Neural progenitor cell (in vitro differentiated cells): ENCODE measurements at regions not wholly inside any gene's neighbourhood (a gene's known extent, or its start where the extent isn't known, plus 50 kb on each side); places are given as distances from the start of the nearest gene placed in this dataset.

Experiments used
- DNase-seq: peaks from one replicate; pipeline ENCODE4 v3.0.0-alpha.2; 2016; ENCODE audit warnings: low spot score
- H2AFZ ChIP-seq: fragments of 200-600 bp; sonication (generic); replicated peaks from 2 replicates; pipeline ENCODE4 v1.6.1; 2016; ENCODE audit warnings: antibody characterized with exemption
- H3F3A ChIP-seq: fragments of 200-600 bp; sonication (generic); 2 replicates; pipeline ENCODE4 v1.6.1; 2016; ENCODE audit warnings: antibody characterized with exemption, low read depth
- H3K27ac ChIP-seq: fragments of 200-600 bp; sonication (generic); 2 replicates; pipeline ENCODE4 v1.5.1; 2016; ENCODE audit warnings: mild to moderate bottlenecking
- H3K27me3 ChIP-seq: fragments of 200-600 bp; sonication (generic); 2 replicates; pipeline ENCODE4 v1.6.1; 2016; ENCODE audit warnings: mild to moderate bottlenecking, moderate library complexity
- H3K36me3 ChIP-seq: fragments of 200-600 bp; sonication (generic); 2 replicates; pipeline ENCODE4 v1.5.1; 2016
- H3K4me1 ChIP-seq: fragments of 200-600 bp; sonication (generic); 2 replicates; pipeline ENCODE4 v1.6.1; 2016; ENCODE audit warnings: mixed run types
- H3K4me2 ChIP-seq: fragments of 200-600 bp; sonication (generic); 2 replicates; pipeline ENCODE4 v1.6.1; 2016
- H3K4me3 ChIP-seq: fragments of 200-600 bp; sonication (generic); 2 replicates; pipeline ENCODE4 v1.5.1; 2016
- H3K79me2 ChIP-seq: fragments of 200-600 bp; sonication (generic); 2 replicates; pipeline ENCODE4 v1.6.1; 2016; ENCODE audit warnings: low read depth
- H3K9ac ChIP-seq: fragments of 200-600 bp; sonication (generic); 2 replicates; pipeline ENCODE4 v1.6.1; 2016
- H3K9me3 ChIP-seq: fragments of 200-600 bp; sonication (generic); 2 replicates; pipeline ENCODE4 v1.5.1; 2016; ENCODE audit warnings: low read depth
- H4K20me1 ChIP-seq: fragments of 200-600 bp; sonication (generic); 2 replicates; pipeline ENCODE4 v1.6.1; 2016; ENCODE audit warnings: low read depth
- H3K27ac Mint-ChIP-seq: 3 replicates; pipeline ENCODE4 v1.8.0; 2021; ENCODE audit warnings: mixed read lengths
- H3K27me3 Mint-ChIP-seq: 2 replicates; pipeline ENCODE4 v1.8.0; 2022; ENCODE audit warnings: low read depth, mild to moderate bottlenecking, inconsistent platforms, moderate library complexity, mixed read lengths; ENCODE audit not compliant: insufficient read depth
- H3K36me3 Mint-ChIP-seq: 3 replicates; pipeline ENCODE4 v1.8.0; 2021; ENCODE audit warnings: mixed read lengths
- H3K4me1 Mint-ChIP-seq: 3 replicates; pipeline ENCODE4 v1.8.0; 2021; ENCODE audit warnings: mixed read lengths
- H3K4me3 Mint-ChIP-seq: 3 replicates; pipeline ENCODE4 v1.8.0; 2021; ENCODE audit warnings: mild to moderate bottlenecking, moderate library complexity, mixed read lengths
- H3K9me3 Mint-ChIP-seq: 3 replicates; pipeline ENCODE4 v1.8.0; 2020; ENCODE audit warnings: mixed read lengths
- EZH2 ChIP-seq: fragments of 200-600 bp; sonication (generic); IDR thresholded peaks from 2 replicates; pipeline ENCODE4 v1.6.1; 2017; ENCODE audit warnings: antibody characterized with exemption, mild to moderate bottlenecking, moderate library complexity
- EZH2phosphoT487 ChIP-seq: fragments of 200-600 bp; sonication (generic); IDR thresholded peaks from 2 replicates; pipeline ENCODE4 v1.6.1; 2017; ENCODE audit warnings: antibody characterized with exemption
- TF ChIP-seq, protein P1 (sequence below): fragments of 200-600 bp; sonication (generic); IDR thresholded peaks from 2 replicates; pipeline ENCODE4 v1.5.1; 2017; ENCODE audit warnings: antibody characterized with exemption, mild to moderate bottlenecking

DNA sequence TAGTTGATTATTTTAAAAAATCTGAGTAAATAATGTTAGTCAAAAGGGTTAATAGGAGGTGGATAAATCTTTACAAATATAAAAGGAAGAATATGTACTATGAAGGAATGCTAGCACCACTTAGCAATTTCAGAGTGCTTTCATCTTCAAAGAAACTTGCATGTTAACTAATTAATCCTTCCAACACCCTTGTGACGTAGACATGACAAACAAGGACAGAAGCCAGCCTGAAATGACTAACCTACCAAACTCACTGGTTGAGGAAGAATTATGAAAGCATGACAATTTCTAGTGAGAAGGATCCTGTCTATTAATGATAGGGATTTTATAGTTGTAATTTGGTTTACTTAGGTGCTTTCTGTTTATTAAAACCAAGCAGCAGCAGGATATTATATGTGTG, 468.0 kb upstream of the FZD8 start:
- H3K36me3 Mint-ChIP-seq = no peaks in the 10 kb centered on the region
- H3K27ac Mint-ChIP-seq = no peak overlapping the region
- Histone ChIP-seq H3K27ac (no peak overlapping the region), H3K4me1 (no peaks in the 10 kb centered on the region), H3K9ac (no peak overlapping the region), H3K27me3 (no peaks in the 10 kb centered on the region), H3K9me3 (no peaks in the 10 kb centered on the region), H2AFZ (no peak overlapping the region), H3K4me2 (no peak overlapping the region), H3K4me3 (no peak overlapping the region), H3K79me2 (no peaks in the 10 kb centered on the region), H3K36me3 (no peaks in the 10 kb centered on the region), H4K20me1 (no peaks in the 10 kb centered on the region), H3F3A (no peaks in the 10 kb centered on the region)
- no peaks in the 10 kb centered on the region for H3K9me3 Mint-ChIP-seq
- no peak overlapping the region for H3K4me3 Mint-ChIP-seq
- DNase-seq = no peak
- TF ChIP-seq EZH2phosphoT487 (no peak), EZH2 (no peak)
- TF ChIP-seq, protein P1, sequence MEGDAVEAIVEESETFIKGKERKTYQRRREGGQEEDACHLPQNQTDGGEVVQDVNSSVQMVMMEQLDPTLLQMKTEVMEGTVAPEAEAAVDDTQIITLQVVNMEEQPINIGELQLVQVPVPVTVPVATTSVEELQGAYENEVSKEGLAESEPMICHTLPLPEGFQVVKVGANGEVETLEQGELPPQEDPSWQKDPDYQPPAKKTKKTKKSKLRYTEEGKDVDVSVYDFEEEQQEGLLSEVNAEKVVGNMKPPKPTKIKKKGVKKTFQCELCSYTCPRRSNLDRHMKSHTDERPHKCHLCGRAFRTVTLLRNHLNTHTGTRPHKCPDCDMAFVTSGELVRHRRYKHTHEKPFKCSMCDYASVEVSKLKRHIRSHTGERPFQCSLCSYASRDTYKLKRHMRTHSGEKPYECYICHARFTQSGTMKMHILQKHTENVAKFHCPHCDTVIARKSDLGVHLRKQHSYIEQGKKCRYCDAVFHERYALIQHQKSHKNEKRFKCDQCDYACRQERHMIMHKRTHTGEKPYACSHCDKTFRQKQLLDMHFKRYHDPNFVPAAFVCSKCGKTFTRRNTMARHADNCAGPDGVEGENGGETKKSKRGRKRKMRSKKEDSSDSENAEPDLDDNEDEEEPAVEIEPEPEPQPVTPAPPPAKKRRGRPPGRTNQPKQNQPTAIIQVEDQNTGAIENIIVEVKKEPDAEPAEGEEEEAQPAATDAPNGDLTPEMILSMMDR = no peak
- H3K4me1 Mint-ChIP-seq = peaks cover 2% of the 10 kb centered on the region
- no peaks in the 10 kb centered on the region for H3K27me3 Mint-ChIP-seq

DNA sequence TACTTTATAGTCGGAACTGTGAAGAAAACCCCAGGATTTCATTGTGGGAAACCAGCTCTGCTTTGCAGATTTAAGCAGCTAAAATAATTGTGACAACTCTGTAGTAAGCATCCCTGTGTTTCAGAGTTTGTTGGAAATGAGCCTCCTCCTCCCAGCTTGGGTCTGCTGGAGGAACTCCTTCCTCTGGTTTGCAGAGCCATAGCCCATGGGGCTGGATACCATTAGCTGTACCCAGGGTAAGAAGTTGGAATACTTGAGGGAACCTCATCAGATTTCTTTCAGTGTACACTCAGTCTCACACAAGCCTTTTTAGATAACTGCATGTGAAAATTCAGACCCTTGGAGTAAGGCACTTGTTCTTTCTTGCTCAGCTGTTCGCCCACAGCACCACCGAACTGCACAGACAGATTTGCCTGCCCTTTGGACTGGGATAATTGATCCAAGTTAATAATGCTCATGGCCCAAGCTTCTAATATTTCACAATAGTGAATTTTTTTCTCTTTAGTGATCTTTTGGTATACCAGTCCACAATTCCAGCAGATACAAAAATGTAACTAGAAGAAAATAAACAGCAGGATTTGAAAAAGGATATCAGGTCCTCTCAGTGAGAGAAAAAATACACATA, 467.4 kb upstream of the FZD8 start:
- peak overlapping the region; percentile 52 for H2AFZ ChIP-seq
- H3K9ac ChIP-seq = no peak overlapping the region
- no peaks in the 10 kb centered on the region for H3K36me3 ChIP-seq
- TF ChIP-seq EZH2phosphoT487 (no peak), EZH2 (no peak)
- TF ChIP-seq, protein P1 = no peak
- Mint-ChIP-seq H3K27ac (no peak overlapping the region), H3K27me3 (no peaks in the 10 kb centered on the region), H3K36me3 (no peaks in the 10 kb centered on the region), H3K4me1 (peaks cover 2% of the 10 kb centered on the region), H3K4me3 (no peak overlapping the region), H3K9me3 (no peaks in the 10 kb centered on the region)
- no peaks in the 10 kb centered on the region for H3F3A ChIP-seq
- no peak overlapping the region for H3K4me3 ChIP-seq
- DNase-seq = no peak
- H3K4me2 ChIP-seq = no peak overlapping the region
- no peaks in the 10 kb centered on the region for H3K9me3 ChIP-seq
- no peaks in the 10 kb centered on the region for H3K79me2 ChIP-seq
- no peak overlapping the region for H3K27ac ChIP-seq
- no peaks in the 10 kb centered on the region for H4K20me1 ChIP-seq
- H3K4me1 ChIP-seq = no peaks in the 10 kb centered on the region
- H3K27me3 ChIP-seq = no peaks in the 10 kb centered on the region

DNA sequence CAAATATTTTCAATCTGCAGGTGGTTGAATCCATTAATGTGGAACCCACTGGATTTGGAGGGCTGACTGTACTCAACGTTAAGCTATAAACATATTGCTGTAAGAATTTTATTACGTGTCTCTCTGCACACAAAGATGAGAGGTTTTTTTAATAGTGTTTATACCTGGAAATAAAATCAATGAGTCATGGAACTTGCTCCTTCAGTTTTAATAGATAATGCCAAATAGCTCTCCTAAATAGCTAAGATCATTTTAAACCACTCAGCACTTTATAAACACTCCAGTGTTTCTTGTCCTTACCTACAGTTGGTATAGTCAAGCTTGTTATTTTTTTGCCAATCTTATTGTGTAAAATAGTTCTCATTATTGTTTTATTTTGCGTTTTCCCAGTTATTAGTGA, 455.6 kb upstream of the FZD8 start:
- H3K27ac ChIP-seq = no peak overlapping the region
- H3K27me3 ChIP-seq = no peaks in the 10 kb centered on the region
- H3K36me3 ChIP-seq = no peaks in the 10 kb centered on the region
- H3K4me3 ChIP-seq = no peak overlapping the region
- no peaks in the 10 kb centered on the region for H3K4me1 Mint-ChIP-seq
- no peak overlapping the region for H3K4me3 Mint-ChIP-seq
- no peak overlapping the region for H3K27ac Mint-ChIP-seq
- TF ChIP-seq, protein P1 = no peak
- no peak for TF ChIP-seq EZH2
- no peak for DNase-seq
- H3K4me1 ChIP-seq = no peaks in the 10 kb centered on the region
- no peaks in the 10 kb centered on the region for H3F3A ChIP-seq
- no peaks in the 10 kb centered on the region for H3K36me3 Mint-ChIP-seq
- H3K9me3 ChIP-seq = no peaks in the 10 kb centered on the region
- H3K4me2 ChIP-seq = no peak overlapping the region
- H4K20me1 ChIP-seq = no peaks in the 10 kb centered on the region
- peaks cover 8% of the 10 kb centered on the region for H3K9me3 Mint-ChIP-seq
- H3K79me2 ChIP-seq = no peaks in the 10 kb centered on the region
- H3K9ac ChIP-seq = no peak overlapping the region
- no peak overlapping the region for H2AFZ ChIP-seq
- peaks cover 2% of the 10 kb centered on the region for H3K27me3 Mint-ChIP-seq
